GM23248 (cell line): ENCODE measurements at regions not wholly inside any gene's neighbourhood (a gene's known extent, or its start where the extent isn't known, plus 50 kb on each side); places are given as distances from the start of the nearest gene placed in this dataset.

Source experiments
- DNase-seq: peaks from one replicate; pipeline ENCODE4 v3.0.0-alpha.2; 2015
- H2AFZ ChIP-seq: fragments of 200-600 bp; sonication (generic); 2 replicates; pipeline ENCODE4 v1.6.1; 2016; ENCODE audit warnings: antibody characterized with exemption
- H3F3A ChIP-seq: fragments of 200-600 bp; sonication (generic); 2 replicates; pipeline ENCODE4 v1.6.1; 2016; ENCODE audit warnings: mild to moderate bottlenecking, antibody characterized with exemption, mixed run types; ENCODE audit not compliant: insufficient read depth
- H3K27ac ChIP-seq: fragments of 200-600 bp; sonication (generic); 2 replicates; pipeline ENCODE4 v1.5.1; 2016; ENCODE audit warnings: mild to moderate bottlenecking
- H3K27me3 ChIP-seq: fragments of 200-600 bp; sonication (generic); replicated peaks from 2 replicates; pipeline ENCODE4 v1.6.1; 2016; ENCODE audit warnings: mild to moderate bottlenecking; ENCODE audit not compliant: insufficient read depth
- H3K36me3 ChIP-seq: fragments of 200-600 bp; sonication (generic); 2 replicates; pipeline ENCODE4 v1.6.1; 2016; ENCODE audit warnings: low read depth, mild to moderate bottlenecking
- H3K4me1 ChIP-seq: fragments of 200-600 bp; sonication (generic); 2 replicates; pipeline ENCODE4 v1.6.1; 2016; ENCODE audit warnings: mild to moderate bottlenecking; ENCODE audit not compliant: insufficient read depth
- H3K4me2 ChIP-seq: fragments of 200-600 bp; sonication (generic); one replicate; pipeline ENCODE4 v1.6.1; 2016; ENCODE audit warnings: mild to moderate bottlenecking; ENCODE audit not compliant: unreplicated experiment
- H3K4me3 ChIP-seq: fragments of 200-600 bp; sonication (generic); 2 replicates; pipeline ENCODE4 v1.5.1; 2016; ENCODE audit warnings: mild to moderate bottlenecking
- H3K79me2 ChIP-seq: fragments of 200-600 bp; sonication (generic); 2 replicates; pipeline ENCODE4 v1.6.1; 2016; ENCODE audit warnings: mild to moderate bottlenecking; ENCODE audit not compliant: insufficient read depth
- H3K9ac ChIP-seq: fragments of 200-600 bp; sonication (generic); 2 replicates; pipeline ENCODE4 v1.6.1; 2016; ENCODE audit warnings: mild to moderate bottlenecking
- H3K9me2 ChIP-seq: fragments of 200-600 bp; sonication (generic); 2 replicates; pipeline ENCODE4 v1.6.1; 2016; ENCODE audit warnings: mixed run types, mild to moderate bottlenecking, moderate library complexity; ENCODE audit not compliant: insufficient read depth
- H3K9me3 ChIP-seq: fragments of 200-600 bp; sonication (generic); one replicate; pipeline ENCODE4 v1.6.1; 2017; ENCODE audit warnings: low read depth
- H4K20me1 ChIP-seq: fragments of 200-600 bp; sonication (generic); 2 replicates; pipeline ENCODE4 v1.6.0; 2016; ENCODE audit not compliant: insufficient read depth
- EZH2 ChIP-seq: fragments of 200-600 bp; sonication (generic); IDR thresholded peaks from 2 replicates; pipeline ENCODE4 v1.6.1; 2018; ENCODE audit warnings: antibody characterized with exemption, mild to moderate bottlenecking; ENCODE audit not compliant: insufficient read depth, poor library complexity, severe bottlenecking
- EZH2phosphoT487 ChIP-seq: fragments of 200-600 bp; sonication (generic); IDR thresholded peaks from 2 replicates; pipeline ENCODE4 v1.6.1; 2018; ENCODE audit warnings: antibody characterized with exemption, moderate library complexity, mild to moderate bottlenecking, low read depth; ENCODE audit not compliant: insufficient read depth
- WGBS, 2 experiments: methylation state at CpG; one replicate each; pipeline ENCODE4 v1.1.6; 2015 to 2017; ENCODE audit warnings: low lambda C conversion rate in 2 of 2, low coverage in 1 of 2; ENCODE audit errors: missing lambda C conversion rate in 2 of 2; 5-methylcytosine and 5-hydroxymethylcytosine counted together
- in situ Hi-C: fragments of 300-500 bp; cut with MboI; formaldehyde crosslinking; loops from 2 replicates; pipeline ENCODE4 v1.15.0; 2020

DNA sequence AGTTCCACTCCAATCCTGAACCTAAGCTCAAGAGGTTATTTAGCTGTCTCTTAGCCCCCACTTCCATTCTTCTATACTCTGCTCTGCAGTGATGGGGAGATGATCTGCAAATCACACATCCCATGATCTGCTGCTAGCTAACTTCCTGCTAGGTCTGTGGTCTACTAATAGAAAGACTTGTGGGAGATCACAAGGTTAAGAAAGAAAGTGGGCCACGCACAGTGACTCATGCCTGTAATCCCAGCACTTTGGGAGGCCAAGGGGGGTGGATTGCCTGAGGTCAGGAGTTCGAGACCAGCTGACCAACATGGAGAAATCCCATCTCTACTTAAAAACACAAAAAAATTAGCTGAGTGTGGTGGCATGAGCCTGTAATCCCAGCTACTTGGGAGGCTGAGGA, 471.1 kb upstream of the NWD2 start:
- no peak overlapping the region for H3K4me2 ChIP-seq
- H3K27me3 ChIP-seq = no peaks in the 10 kb centered on the region
- H3F3A ChIP-seq = no peaks in the 10 kb centered on the region
- H3K4me3 ChIP-seq = no peak overlapping the region
- in situ Hi-C loops = no loop called here
- H3K27ac ChIP-seq = no peak overlapping the region
- H3K4me1 ChIP-seq = no peaks in the 10 kb centered on the region
- WGBS, 2 experiments = 0 to 10% methylated on average over 2 of the region's 2 CpGs
- H3K9me3 ChIP-seq = no peaks in the 10 kb centered on the region
- no peak for DNase-seq
- H3K9me2 ChIP-seq = no peaks in the 10 kb centered on the region
- H3K9ac ChIP-seq = no peak overlapping the region
- no peaks in the 10 kb centered on the region for H3K79me2 ChIP-seq
- TF ChIP-seq EZH2 = no peak
- no peak for TF ChIP-seq EZH2phosphoT487
- H2AFZ ChIP-seq = no peak overlapping the region
- H4K20me1 ChIP-seq = no peaks in the 10 kb centered on the region
- H3K36me3 ChIP-seq = no peaks in the 10 kb centered on the region

DNA sequence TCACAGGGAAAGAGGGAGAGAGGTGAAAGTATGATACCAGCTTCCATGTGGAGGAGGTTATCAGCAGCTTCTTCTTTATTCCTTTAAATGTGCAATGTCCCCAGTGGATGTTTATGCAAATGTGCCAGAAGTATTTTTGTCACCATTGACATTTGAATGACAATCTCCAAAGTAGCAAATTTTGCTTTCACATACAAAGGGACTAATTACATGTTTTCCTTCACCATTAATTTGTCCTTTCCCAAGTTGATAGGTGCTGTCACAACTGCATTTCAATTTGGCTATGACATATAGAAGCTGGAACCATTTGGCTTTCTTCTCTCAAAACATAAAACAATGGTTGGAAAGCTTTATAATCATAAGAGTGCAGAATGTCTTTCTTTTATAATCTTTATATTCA, 469.0 kb upstream of the NWD2 start:
- no peaks in the 10 kb centered on the region for H3K4me1 ChIP-seq
- no peak overlapping the region for H3K27ac ChIP-seq
- DNase-seq = no peak
- no peaks in the 10 kb centered on the region for H3K27me3 ChIP-seq
- no peak overlapping the region for H3K4me3 ChIP-seq
- in situ Hi-C loops = no loop called here
- no peaks in the 10 kb centered on the region for H3K79me2 ChIP-seq
- H4K20me1 ChIP-seq = no peaks in the 10 kb centered on the region
- no peak overlapping the region for H2AFZ ChIP-seq
- H3F3A ChIP-seq = no peaks in the 10 kb centered on the region
- H3K4me2 ChIP-seq = no peak overlapping the region
- H3K36me3 ChIP-seq = no peaks in the 10 kb centered on the region
- TF ChIP-seq EZH2phosphoT487 = no peak
- no peak for TF ChIP-seq EZH2
- H3K9ac ChIP-seq = no peak overlapping the region
- no peaks in the 10 kb centered on the region for H3K9me2 ChIP-seq
- H3K9me3 ChIP-seq = no peaks in the 10 kb centered on the region

DNA sequence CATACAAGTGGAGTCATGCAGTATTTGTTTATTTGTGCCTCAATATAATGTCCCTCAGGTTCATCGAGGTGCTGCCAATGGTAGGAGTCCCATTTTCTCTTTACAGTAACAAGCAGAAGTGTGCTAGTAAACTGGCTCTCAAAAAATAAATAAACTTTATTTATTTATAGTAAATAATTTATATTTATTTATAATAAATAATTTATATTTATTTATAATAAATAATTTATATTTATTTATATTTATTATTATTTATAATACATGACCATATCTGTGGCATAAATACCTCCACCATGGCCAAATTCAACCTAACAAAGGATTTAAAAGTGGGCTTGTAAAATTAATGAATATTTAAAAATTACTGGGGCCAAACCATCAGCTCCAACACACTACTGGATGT, 464.9 kb upstream of the NWD2 start:
- H3K79me2 ChIP-seq = no peaks in the 10 kb centered on the region
- H3K9ac ChIP-seq = no peak overlapping the region
- H3K4me1 ChIP-seq = no peaks in the 10 kb centered on the region
- H3K9me3 ChIP-seq = no peaks in the 10 kb centered on the region
- no peak overlapping the region for H3K4me3 ChIP-seq
- no peak overlapping the region for H3K27ac ChIP-seq
- WGBS, 2 experiments = 30 to 34% methylated on average over 1 of the region's 1 CpG
- DNase-seq = no peak
- in situ Hi-C loops = no loop called here
- TF ChIP-seq EZH2phosphoT487 (no peak), EZH2 (no peak)
- H3K27me3 ChIP-seq = no peaks in the 10 kb centered on the region
- no peaks in the 10 kb centered on the region for H3K9me2 ChIP-seq
- H3K36me3 ChIP-seq = no peaks in the 10 kb centered on the region
- no peaks in the 10 kb centered on the region for H4K20me1 ChIP-seq
- no peak overlapping the region for H3K4me2 ChIP-seq
- no peaks in the 10 kb centered on the region for H3F3A ChIP-seq
- H2AFZ ChIP-seq = no peak overlapping the region

DNA sequence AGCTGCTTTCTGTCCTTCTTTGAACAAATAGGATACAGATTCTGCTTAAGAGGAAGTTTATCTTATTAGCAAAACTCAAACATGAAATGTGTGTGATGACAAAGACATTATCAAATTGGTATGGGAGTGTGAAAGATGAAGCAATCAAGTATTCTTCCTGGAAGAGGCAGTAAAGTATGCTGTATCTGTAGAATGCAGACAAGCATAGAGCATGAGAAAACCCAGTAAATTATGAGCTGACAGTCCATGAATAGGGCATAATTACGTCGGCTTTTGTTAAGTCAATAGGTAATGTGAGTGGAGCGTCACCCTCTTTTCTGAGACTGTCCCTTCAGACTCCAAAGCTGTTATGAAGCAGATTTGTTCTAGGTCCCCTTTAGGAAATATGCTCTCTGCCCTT, 458.6 kb upstream of the NWD2 start:
- no peak for DNase-seq
- Histone ChIP-seq H3K4me2 (no peak overlapping the region), H3K9me2 (no peaks in the 10 kb centered on the region), H3K36me3 (no peaks in the 10 kb centered on the region), H3K27me3 (no peaks in the 10 kb centered on the region), H2AFZ (no peak overlapping the region), H3F3A (no peaks in the 10 kb centered on the region), H3K4me1 (no peaks in the 10 kb centered on the region), H3K9ac (no peak overlapping the region), H3K4me3 (no peak overlapping the region), H3K79me2 (no peaks in the 10 kb centered on the region), H3K27ac (no peak overlapping the region), H4K20me1 (no peaks in the 10 kb centered on the region), H3K9me3 (no peaks in the 10 kb centered on the region)
- WGBS, 2 experiments = 35% methylated on average over 3 of the region's 3 CpGs
- in situ Hi-C loops = no loop called here
- TF ChIP-seq EZH2 (no peak), EZH2phosphoT487 (no peak)

DNA sequence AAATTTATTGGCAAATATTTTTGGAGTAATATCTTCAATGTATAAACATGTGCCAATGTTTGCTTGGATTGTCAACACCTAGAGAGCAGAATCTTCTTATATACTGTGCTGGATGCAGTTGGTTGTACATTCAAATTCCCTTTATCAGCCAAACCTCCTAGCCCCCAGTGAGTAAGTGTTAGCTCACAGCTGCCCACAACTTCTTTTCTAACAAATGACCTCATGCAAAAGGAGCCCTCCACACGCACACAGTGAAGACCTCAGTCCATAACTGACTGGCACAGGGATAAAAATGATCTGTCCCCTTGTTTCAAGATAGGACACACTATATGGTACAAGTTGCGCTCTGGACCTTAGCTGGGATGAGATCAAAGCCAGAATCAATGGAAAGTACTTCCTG, 458.0 kb upstream of the NWD2 start:
- Histone ChIP-seq H3K4me1 (no peaks in the 10 kb centered on the region), H2AFZ (no peak overlapping the region), H3K9ac (no peak overlapping the region), H3K9me2 (no peaks in the 10 kb centered on the region), H3K27ac (no peak overlapping the region), H3K4me3 (no peak overlapping the region), H3F3A (no peaks in the 10 kb centered on the region), H3K9me3 (no peaks in the 10 kb centered on the region), H3K27me3 (no peaks in the 10 kb centered on the region), H3K4me2 (no peak overlapping the region), H4K20me1 (no peaks in the 10 kb centered on the region), H3K36me3 (no peaks in the 10 kb centered on the region), H3K79me2 (no peaks in the 10 kb centered on the region)
- in situ Hi-C loops = no loop called here
- 5 to 11% methylated on average over 2 of the region's 2 CpGs for WGBS, 2 experiments
- DNase-seq = no peak
- TF ChIP-seq EZH2phosphoT487 (no peak), EZH2 (no peak)
